ENCODE measurements at regions not wholly inside any gene's neighbourhood (a gene's known extent, or its start where the extent isn't known, plus 50 kb on each side); places are given as distances from the start of the nearest gene placed in this dataset.

GRCh38 chr3:72247126-72247525 lies 462.2 kb upstream of the PROK2 start:
- intact Hi-C loops (cut with DNase I; ENCODE audit: low total_unique reads) (no loop called here), in situ Hi-C loops (cut with MboI; ENCODE audit: low pct_ligation_motif_present in 1 of 4, low pct_unique_long_range_greater_than_20kb in 1 of 4, low sequenced_read_pairs in 3 of 4) (no loop called here)
- Histone ChIP-seq H3K27ac (peak overlapping the region in 1 of 4 donors; percentile 45), H3K4me1 (peaks cover 0 to 22% (median 7%) of the 10 kb centered on the region in 4 donors), H3K4me3 (no peak overlapping the region), H3K27me3 (no peaks in the 10 kb centered on the region), H3K36me3 (no peaks in the 10 kb centered on the region), H3K9me3 (no peaks in the 10 kb centered on the region)
- WGBS, 2 donors (ENCODE audit: low coverage in 1 of 2), result 73 to 83% methylated on average over 5 to 7 of the region's 7 CpGs
- no peak for DNase-seq
- no peak for TF ChIP-seq POLR2AphosphoS5 (IDR thresholded peaks at IDR 0.05)
- no peak for TF ChIP-seq POLR2A (IDR thresholded peaks at IDR 0.05)
- TF ChIP-seq EP300 (IDR thresholded peaks at IDR 0.05; ENCODE audit: low read depth), result no peak
- no peak for TF ChIP-seq CTCF (IDR thresholded peaks at IDR 0.05)

- no peaks in the 10 kb centered on the region for H3K36me3 ChIP-seq
- no peak for TF ChIP-seq POLR2AphosphoS5 (IDR thresholded peaks at IDR 0.05)
- intact Hi-C loops (cut with DNase I; ENCODE audit: low total_unique reads), result no loop called here
- whole genome bisulfite sequencing, 2 donors (ENCODE audit: low coverage in 1 of 2), result 86% methylated on average over 6 of the region's 6 CpGs; no CpG with 5 or more reads in 1 of the 2 donors
- H3K4me3 ChIP-seq, result no peak overlapping the region
- H3K9me3 ChIP-seq, result no peaks in the 10 kb centered on the region
- in situ Hi-C loops (cut with MboI; ENCODE audit: low pct_ligation_motif_present in 1 of 4, low pct_unique_long_range_greater_than_20kb in 1 of 4, low sequenced_read_pairs in 3 of 4), result no loop called here
- DNase-seq, result no peak
- H3K27ac ChIP-seq, result peak overlapping the region in 2 of 4 donors; percentile 3 to 45
- peaks cover 0 to 22% (median 7%) of the 10 kb centered on the region in 4 donors for H3K4me1 ChIP-seq
- H3K27me3 ChIP-seq, result no peaks in the 10 kb centered on the region
Measured at GRCh38 chr3:72246685-72247084, 461.7 kb upstream of the PROK2 start.

GRCh38 chr3:72245183-72245811 lies 460.3 kb upstream of the PROK2 start:
- H3K27me3 ChIP-seq, result no peaks in the 10 kb centered on the region
- in situ Hi-C loops (cut with MboI; ENCODE audit: low pct_ligation_motif_present in 1 of 4, low pct_unique_long_range_greater_than_20kb in 1 of 4, low sequenced_read_pairs in 3 of 4), result no loop called here
- no peak for DNase-seq
- 55 to 67% methylated on average over 1 to 8 of the region's 9 CpGs for whole genome bisulfite sequencing, 2 donors (ENCODE audit: low coverage in 1 of 2)
- intact Hi-C loops (cut with DNase I; ENCODE audit: low total_unique reads), result no loop called here
- no peak for TF ChIP-seq POLR2A (IDR thresholded peaks at IDR 0.05)
- TF ChIP-seq EP300 (IDR thresholded peaks at IDR 0.05; ENCODE audit: low read depth), result no peak
- no peak for TF ChIP-seq CTCF (IDR thresholded peaks at IDR 0.05)
- H3K27ac ChIP-seq, result peak overlapping the region in 2 of 4 donors; percentile 3 to 45
- H3K36me3 ChIP-seq, result no peaks in the 10 kb centered on the region
- H3K4me1 ChIP-seq, result peaks cover 0 to 22% (median 7%) of the 10 kb centered on the region in 4 donors
- no peaks in the 10 kb centered on the region for H3K9me3 ChIP-seq
- H3K4me3 ChIP-seq, result no peak overlapping the region

- intact Hi-C loops (cut with DNase I; ENCODE audit: low total_unique reads), result no loop called here
- WGBS, 2 donors (ENCODE audit: low coverage in 1 of 2), result 85% methylated on average over 5 of the region's 5 CpGs; no CpG with 5 or more reads in 1 of the 2 donors
- Histone ChIP-seq H3K9me3 (no peaks in the 10 kb centered on the region), H3K4me3 (no peak overlapping the region), H3K36me3 (no peaks in the 10 kb centered on the region), H3K27ac (no peak overlapping the region), H3K4me1 (peaks cover 0 to 22% (median 7%) of the 10 kb centered on the region in 4 donors), H3K27me3 (no peaks in the 10 kb centered on the region)
- no peak for TF ChIP-seq POLR2A (IDR thresholded peaks at IDR 0.05)
- TF ChIP-seq EP300 (IDR thresholded peaks at IDR 0.05; ENCODE audit: low read depth), result no peak
- TF ChIP-seq CTCF (IDR thresholded peaks at IDR 0.05), result no peak
- TF ChIP-seq POLR2AphosphoS5 (IDR thresholded peaks at IDR 0.05), result no peak
- no peak for DNase-seq
- in situ Hi-C loops (cut with MboI; ENCODE audit: low pct_ligation_motif_present in 1 of 4, low pct_unique_long_range_greater_than_20kb in 1 of 4, low sequenced_read_pairs in 3 of 4), result no loop called here
Measured at GRCh38 chr3:72244396-72244795, 459.4 kb upstream of the PROK2 start.

- no peak overlapping the region for H3K4me3 ChIP-seq
- TF ChIP-seq POLR2AphosphoS5 (IDR thresholded peaks at IDR 0.05) (no peak), EP300 (IDR thresholded peaks at IDR 0.05; ENCODE audit: low read depth) (no peak), POLR2A (IDR thresholded peaks at IDR 0.05) (no peak), CTCF (IDR thresholded peaks at IDR 0.05) (no peak)
- WGBS, 2 donors (ENCODE audit: low coverage in 1 of 2), result 75 to 87% methylated on average over 2 of the region's 2 CpGs
- DNase-seq, result no peak
- H3K4me1 ChIP-seq, result peaks cover 0 to 26% (median 5%) of the 10 kb centered on the region in 4 donors
- in situ Hi-C loops (cut with MboI; ENCODE audit: low pct_ligation_motif_present in 1 of 4, low pct_unique_long_range_greater_than_20kb in 1 of 4, low sequenced_read_pairs in 3 of 4), result no loop called here
- intact Hi-C loops (cut with DNase I; ENCODE audit: low total_unique reads), result no loop called here
- no peaks in the 10 kb centered on the region for H3K9me3 ChIP-seq
- H3K36me3 ChIP-seq, result no peaks in the 10 kb centered on the region
- H3K27me3 ChIP-seq, result no peaks in the 10 kb centered on the region
- H3K27ac ChIP-seq, result no peak overlapping the region
Measured at GRCh38 chr3:72242326-72242725, 457.4 kb upstream of the PROK2 start.

All from transverse colon (tissue), 4 donors.